ENCODE measurements at regions not wholly inside any gene's neighbourhood (a gene's known extent, or its start where the extent isn't known, plus 50 kb on each side); places are given as distances from the start of the nearest gene placed in this dataset.

- Mint-ChIP-seq H3K4me3 (no peak overlapping the region), H3K27ac (ENCODE audit: unreplicated experiment) (no peak overlapping the region), H3K27me3 (ENCODE audit: low read depth) (no peaks in the 10 kb centered on the region), H3K4me1 (peaks cover 13% of the 10 kb centered on the region), H3K9me3 (peaks cover 5% of the 10 kb centered on the region), H3K36me3 (ENCODE audit: low read depth) (no peaks in the 10 kb centered on the region)
- TF ChIP-seq CTCF (conservative IDR thresholded peaks at IDR 0.05), result no peak
- DNase-seq (ENCODE audit: low read depth, low spot score), result no peak
These were observed 283.0 kb upstream of the IRX2 start for GRCh38 chr5:3034449-3034848.

- H3K4me1 Mint-ChIP-seq, result peaks cover 13% of the 10 kb centered on the region
- no peak for DNase-seq (ENCODE audit: low read depth, low spot score)
- H3K4me3 Mint-ChIP-seq, result no peak overlapping the region
- peaks cover 5% of the 10 kb centered on the region for H3K9me3 Mint-ChIP-seq
- no peaks in the 10 kb centered on the region for H3K27me3 Mint-ChIP-seq (ENCODE audit: low read depth)
- H3K27ac Mint-ChIP-seq (ENCODE audit: unreplicated experiment), result no peak overlapping the region
- TF ChIP-seq CTCF (conservative IDR thresholded peaks at IDR 0.05), result no peak
- no peaks in the 10 kb centered on the region for H3K36me3 Mint-ChIP-seq (ENCODE audit: low read depth)
These were observed 281.7 kb upstream of the IRX2 start for GRCh38 chr5:3033033-3033755.

GRCh38 chr5:3032513-3032912 lies 281.0 kb upstream of the IRX2 start:
- Mint-ChIP-seq H3K27ac (ENCODE audit: unreplicated experiment) (no peak overlapping the region), H3K36me3 (ENCODE audit: low read depth) (no peaks in the 10 kb centered on the region), H3K4me1 (peaks cover 13% of the 10 kb centered on the region), H3K9me3 (peaks cover 1% of the 10 kb centered on the region), H3K27me3 (ENCODE audit: low read depth) (no peaks in the 10 kb centered on the region), H3K4me3 (no peak overlapping the region)
- no peak for TF ChIP-seq CTCF (conservative IDR thresholded peaks at IDR 0.05)
- no peak for DNase-seq (ENCODE audit: low read depth, low spot score)

- no peak for DNase-seq (ENCODE audit: low read depth, low spot score)
- no peak overlapping the region for H3K27ac Mint-ChIP-seq (ENCODE audit: unreplicated experiment)
- H3K27me3 Mint-ChIP-seq (ENCODE audit: low read depth), result no peaks in the 10 kb centered on the region
- no peak overlapping the region for H3K4me3 Mint-ChIP-seq
- no peaks in the 10 kb centered on the region for H3K9me3 Mint-ChIP-seq
- no peak for TF ChIP-seq CTCF (conservative IDR thresholded peaks at IDR 0.05)
- H3K4me1 Mint-ChIP-seq, result peaks cover 13% of the 10 kb centered on the region
- no peaks in the 10 kb centered on the region for H3K36me3 Mint-ChIP-seq (ENCODE audit: low read depth)
These were observed 280.4 kb upstream of the IRX2 start for GRCh38 chr5:3031733-3032378.

- no peaks in the 10 kb centered on the region for H3K9me3 Mint-ChIP-seq
- no peak overlapping the region for H3K4me3 Mint-ChIP-seq
- no peaks in the 10 kb centered on the region for H3K27me3 Mint-ChIP-seq (ENCODE audit: low read depth)
- no peak for TF ChIP-seq CTCF (conservative IDR thresholded peaks at IDR 0.05)
- no peaks in the 10 kb centered on the region for H3K36me3 Mint-ChIP-seq (ENCODE audit: low read depth)
- H3K27ac Mint-ChIP-seq (ENCODE audit: unreplicated experiment), result no peak overlapping the region
- no peak for DNase-seq (ENCODE audit: low read depth, low spot score)
- H3K4me1 Mint-ChIP-seq, result peaks cover 17% of the 10 kb centered on the region
These were observed 279.2 kb upstream of the IRX2 start for GRCh38 chr5:3030511-3031165.
